ENCODE measurements at regions not wholly inside any gene's neighbourhood (a gene's known extent, or its start where the extent isn't known, plus 50 kb on each side); places are given as distances from the start of the nearest gene placed in this dataset.

DNA sequence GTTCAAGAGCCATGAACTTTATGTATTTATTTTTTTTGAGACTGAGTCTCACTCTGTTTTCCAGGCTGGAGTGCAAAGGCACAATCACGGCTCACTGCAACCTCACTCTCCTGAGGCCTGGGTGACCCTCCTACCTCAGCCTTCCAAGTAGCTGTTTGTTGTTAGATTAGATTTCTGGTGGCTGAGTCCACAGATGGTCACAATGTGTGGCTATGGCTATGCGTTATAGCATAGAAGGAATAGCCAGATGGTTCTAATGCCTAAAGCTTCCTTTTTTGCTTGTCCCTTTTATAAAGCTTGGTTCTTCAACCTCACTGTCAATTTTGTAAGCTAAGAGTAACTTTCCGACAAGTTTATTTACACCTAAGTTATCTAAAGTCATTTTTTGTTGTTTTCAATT is 62.3 kb upstream of the FMN2 start:
- no peaks in the 10 kb centered on the region for H3K4me1 ChIP-seq
- H3K27ac ChIP-seq, result no peak overlapping the region
- no peaks in the 10 kb centered on the region for H3K9me3 ChIP-seq
- no peaks in the 10 kb centered on the region for H3K36me3 ChIP-seq
- no peaks in the 10 kb centered on the region for H3K27me3 ChIP-seq
- no peak for DNase-seq
- TF ChIP-seq POLR2A (IDR thresholded peaks at IDR 0.05), result no peak
- TF ChIP-seq, protein P1, sequence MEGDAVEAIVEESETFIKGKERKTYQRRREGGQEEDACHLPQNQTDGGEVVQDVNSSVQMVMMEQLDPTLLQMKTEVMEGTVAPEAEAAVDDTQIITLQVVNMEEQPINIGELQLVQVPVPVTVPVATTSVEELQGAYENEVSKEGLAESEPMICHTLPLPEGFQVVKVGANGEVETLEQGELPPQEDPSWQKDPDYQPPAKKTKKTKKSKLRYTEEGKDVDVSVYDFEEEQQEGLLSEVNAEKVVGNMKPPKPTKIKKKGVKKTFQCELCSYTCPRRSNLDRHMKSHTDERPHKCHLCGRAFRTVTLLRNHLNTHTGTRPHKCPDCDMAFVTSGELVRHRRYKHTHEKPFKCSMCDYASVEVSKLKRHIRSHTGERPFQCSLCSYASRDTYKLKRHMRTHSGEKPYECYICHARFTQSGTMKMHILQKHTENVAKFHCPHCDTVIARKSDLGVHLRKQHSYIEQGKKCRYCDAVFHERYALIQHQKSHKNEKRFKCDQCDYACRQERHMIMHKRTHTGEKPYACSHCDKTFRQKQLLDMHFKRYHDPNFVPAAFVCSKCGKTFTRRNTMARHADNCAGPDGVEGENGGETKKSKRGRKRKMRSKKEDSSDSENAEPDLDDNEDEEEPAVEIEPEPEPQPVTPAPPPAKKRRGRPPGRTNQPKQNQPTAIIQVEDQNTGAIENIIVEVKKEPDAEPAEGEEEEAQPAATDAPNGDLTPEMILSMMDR (IDR thresholded peaks at IDR 0.05), result no peak
- H3K4me3 ChIP-seq, result no peak overlapping the region

DNA sequence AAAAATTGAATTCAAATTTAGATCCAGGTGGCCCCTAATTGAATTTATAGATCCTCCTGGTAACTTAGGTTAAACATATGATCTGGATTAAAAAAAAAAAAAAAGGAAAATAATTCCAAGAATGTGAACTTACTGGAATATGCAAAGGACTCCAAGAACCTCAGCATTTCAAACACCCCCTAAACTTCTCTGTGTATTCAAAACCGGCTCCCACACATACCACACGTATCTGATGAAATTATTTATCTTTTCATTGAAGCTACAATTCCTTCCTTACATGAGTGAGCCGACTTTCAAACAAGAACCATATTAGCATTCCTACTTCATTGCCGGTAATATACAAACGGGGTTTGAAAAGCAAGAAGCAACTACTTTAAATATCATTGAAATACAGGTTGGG is 61.4 kb upstream of the FMN2 start:
- Histone ChIP-seq H3K27me3 (no peaks in the 10 kb centered on the region), H3K4me3 (no peak overlapping the region), H3K4me1 (no peaks in the 10 kb centered on the region), H3K9me3 (no peaks in the 10 kb centered on the region), H3K27ac (no peak overlapping the region), H3K36me3 (no peaks in the 10 kb centered on the region)
- no peak for TF ChIP-seq POLR2A (IDR thresholded peaks at IDR 0.05)
- TF ChIP-seq, protein P1 (IDR thresholded peaks at IDR 0.05), result no peak
- no peak for DNase-seq

DNA sequence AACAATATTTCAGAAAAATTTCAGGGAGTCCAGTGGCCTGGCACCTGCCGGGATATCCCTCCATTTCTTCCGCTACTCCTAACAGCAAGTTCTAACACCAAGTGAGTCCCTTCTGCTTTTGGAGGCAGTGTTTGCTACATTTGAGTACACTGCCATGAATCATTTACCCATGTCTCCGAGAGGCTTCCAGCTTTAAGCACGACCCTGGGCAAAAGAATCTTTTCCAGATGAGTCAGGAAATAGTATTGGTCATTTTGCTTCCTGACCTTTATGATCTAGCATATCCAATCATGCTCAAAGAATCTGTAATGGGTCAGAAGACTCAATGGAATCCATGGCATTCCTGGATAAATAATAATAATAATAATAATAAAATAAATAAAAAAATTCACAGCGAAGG is 60.7 kb upstream of the FMN2 start:
- TF ChIP-seq POLR2A (IDR thresholded peaks at IDR 0.05), result no peak
- TF ChIP-seq, protein P1 (IDR thresholded peaks at IDR 0.05), result no peak
- no peak for DNase-seq
- H3K27ac ChIP-seq, result no peak overlapping the region
- H3K9me3 ChIP-seq, result no peaks in the 10 kb centered on the region
- H3K27me3 ChIP-seq, result no peaks in the 10 kb centered on the region
- no peaks in the 10 kb centered on the region for H3K36me3 ChIP-seq
- H3K4me1 ChIP-seq, result no peaks in the 10 kb centered on the region
- no peak overlapping the region for H3K4me3 ChIP-seq

DNA sequence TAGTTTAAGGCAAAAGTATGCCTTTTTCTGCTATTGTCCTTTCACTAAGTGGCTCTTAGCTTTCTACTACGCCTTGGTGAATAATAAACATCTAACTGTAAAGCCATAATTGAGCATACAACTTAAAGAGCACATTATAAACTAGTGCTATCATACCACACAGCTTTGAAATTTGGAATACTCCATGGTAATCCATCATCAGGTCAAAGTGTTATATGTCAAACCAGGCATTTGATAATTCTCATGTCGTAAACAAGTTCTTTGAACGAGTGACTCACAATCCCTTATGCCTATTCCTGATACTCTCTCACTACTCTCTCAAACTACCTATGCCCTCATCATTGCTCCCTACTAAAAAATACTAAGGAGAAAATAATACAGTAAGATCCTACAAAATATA is 60.3 kb upstream of the FMN2 start:
- DNase-seq, result no peak
- H3K4me3 ChIP-seq, result no peak overlapping the region
- no peak for TF ChIP-seq POLR2A (IDR thresholded peaks at IDR 0.05)
- TF ChIP-seq, protein P1 (IDR thresholded peaks at IDR 0.05), result no peak
- H3K4me1 ChIP-seq, result no peaks in the 10 kb centered on the region
- H3K9me3 ChIP-seq, result no peaks in the 10 kb centered on the region
- H3K36me3 ChIP-seq, result no peaks in the 10 kb centered on the region
- no peak overlapping the region for H3K27ac ChIP-seq
- no peaks in the 10 kb centered on the region for H3K27me3 ChIP-seq

DNA sequence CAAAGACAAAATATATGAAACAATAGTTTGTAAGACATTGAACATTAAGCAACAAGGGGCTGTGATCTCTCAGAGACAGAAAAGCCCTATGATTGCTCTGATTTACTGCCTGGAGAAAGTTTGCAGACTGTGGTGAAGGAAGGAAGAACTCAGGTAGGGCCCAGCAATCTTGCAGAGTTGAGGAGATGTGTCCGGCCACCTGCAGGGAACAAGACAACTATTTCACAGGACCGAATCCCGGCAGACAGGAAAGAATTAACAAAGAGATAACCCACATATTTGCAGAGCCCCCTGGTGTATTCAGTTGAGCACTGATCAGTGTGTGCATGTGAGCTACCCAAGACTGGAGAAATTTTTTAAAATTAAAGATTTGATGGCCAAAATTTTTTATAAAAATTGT is 58.3 kb upstream of the FMN2 start:
- Histone ChIP-seq H3K9me3 (no peaks in the 10 kb centered on the region), H3K4me1 (no peaks in the 10 kb centered on the region), H3K4me3 (no peak overlapping the region), H3K27me3 (no peaks in the 10 kb centered on the region), H3K36me3 (no peaks in the 10 kb centered on the region), H3K27ac (no peak overlapping the region)
- TF ChIP-seq, protein P1 (IDR thresholded peaks at IDR 0.05), result no peak
- no peak for TF ChIP-seq POLR2A (IDR thresholded peaks at IDR 0.05)
- DNase-seq, result no peak

DNA sequence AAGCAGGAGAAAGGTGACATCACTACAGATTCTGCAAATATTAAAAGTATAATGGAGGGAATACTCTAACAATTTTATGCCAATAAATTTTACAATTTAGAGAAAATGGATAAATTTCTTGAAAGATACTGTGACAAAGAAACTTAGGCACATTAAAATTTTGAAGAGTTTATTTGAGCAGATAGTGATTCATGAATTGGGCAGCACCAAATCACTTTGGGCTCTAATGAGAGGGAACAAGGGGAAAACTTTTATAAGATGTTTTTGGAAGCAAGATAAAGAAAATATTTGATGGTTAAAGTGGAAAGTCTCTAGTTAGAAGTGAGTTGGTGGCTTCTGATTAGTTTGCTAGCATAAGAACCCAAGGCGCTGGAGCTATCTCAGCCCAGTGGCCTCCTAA is 55.2 kb upstream of the FMN2 start:
- DNase-seq, result no peak
- Histone ChIP-seq H3K4me3 (no peak overlapping the region), H3K9me3 (no peaks in the 10 kb centered on the region), H3K4me1 (no peaks in the 10 kb centered on the region), H3K27ac (no peak overlapping the region), H3K36me3 (no peaks in the 10 kb centered on the region), H3K27me3 (no peaks in the 10 kb centered on the region)
- TF ChIP-seq, protein P1 (IDR thresholded peaks at IDR 0.05), result no peak
- TF ChIP-seq POLR2A (IDR thresholded peaks at IDR 0.05), result no peak
